WTC11 (cell line): ENCODE measurements at regions not wholly inside any gene's neighbourhood (a gene's known extent, or its start where the extent isn't known, plus 50 kb on each side); places are given as distances from the start of the nearest gene placed in this dataset.

Experiments
- ATAC-seq: fragments of 200-7000 bp; cut with Tn5 transposase; 2 replicates; pipeline ENCODE4 v1.10.0; 2021; ENCODE audit warnings: mild to moderate bottlenecking, moderate library complexity
- CTCF ChIA-PET: fragments of 300-600 bp; sonication (Branson Sonifier 250); formaldehyde crosslinking; loops from one replicate; lab custom pipeline; 2021; ENCODE audit warnings: antibody characterized with exemption; lab: Charles Lee
- POLR2A ChIA-PET: fragments of 350-600 bp; sonication (Branson Sonifier 250); formaldehyde crosslinking; loops from one replicate; lab custom pipeline; 2021; ENCODE audit warnings: antibody characterized with exemption; lab: Charles Lee
- DNase-seq: peaks from one replicate; pipeline ENCODE4 v3.0.0; 2021; ENCODE audit warnings: low spot score
- H3K27ac Mint-ChIP-seq: 2 replicates; pipeline ENCODE4 v1.8.0; 2021; ENCODE audit warnings: mixed read lengths
- H3K27me3 Mint-ChIP-seq: 2 replicates; pipeline ENCODE4 v1.8.0; 2021; ENCODE audit warnings: low read depth, mild to moderate bottlenecking, moderate library complexity, mixed read lengths
- H3K36me3 Mint-ChIP-seq: 2 replicates; pipeline ENCODE4 v1.8.0; 2021; ENCODE audit warnings: mixed read lengths
- H3K4me1 Mint-ChIP-seq: 2 replicates; pipeline ENCODE4 v1.8.0; 2022; ENCODE audit warnings: mixed read lengths
- H3K4me3 Mint-ChIP-seq: 2 replicates; pipeline ENCODE4 v1.8.0; 2021; ENCODE audit warnings: mild to moderate bottlenecking, moderate library complexity, mixed read lengths
- H3K9me3 Mint-ChIP-seq: 2 replicates; pipeline ENCODE4 v1.8.0; 2021; ENCODE audit warnings: mixed read lengths
- AFF4 ChIP-seq: sonication (generic); formaldehyde crosslinking; IDR thresholded peaks from 2 replicates; pipeline ENCODE4 v1.8.1; 2023; ENCODE audit warnings: mild to moderate bottlenecking, missing genetic modification reagents, borderline replicate concordance
- AR ChIP-seq: fragments of 250-450 bp; sonication (Bioruptor Pico); IDR thresholded peaks from 2 replicates; pipeline ENCODE4 v1.9.0; 2021; ENCODE audit warnings: mild to moderate bottlenecking
- CDX4 ChIP-seq: fragments of 250-450 bp; sonication (Bioruptor Pico); IDR thresholded peaks from 2 replicates; pipeline ENCODE4 v1.9.0; 2021; ENCODE audit warnings: moderate library complexity, mild to moderate bottlenecking, inconsistent platforms, borderline replicate concordance
- CREM ChIP-seq: sonication (generic); formaldehyde crosslinking; IDR thresholded peaks from 2 replicates; pipeline ENCODE4 v1.8.1; 2022; ENCODE audit warnings: mild to moderate bottlenecking, missing genetic modification reagents, moderate library complexity
- ESRRA ChIP-seq: sonication (generic); formaldehyde crosslinking; IDR thresholded peaks from 2 replicates; pipeline ENCODE4 v1.8.1; 2022; ENCODE audit warnings: mild to moderate bottlenecking, missing genetic modification reagents, borderline replicate concordance
- ETV6 ChIP-seq: sonication (generic); formaldehyde crosslinking; IDR thresholded peaks from 2 replicates; pipeline ENCODE4 v1.8.1; 2022; ENCODE audit warnings: mild to moderate bottlenecking, missing genetic modification reagents
- FOXP4 ChIP-seq: sonication (generic); formaldehyde crosslinking; IDR thresholded peaks from 2 replicates; pipeline ENCODE4 v1.8.0; 2022; ENCODE audit warnings: mild to moderate bottlenecking, missing genetic modification reagents
- GTF2I ChIP-seq: fragments of 250-450 bp; sonication (Bioruptor Pico); conservative IDR thresholded peaks from 2 replicates; pipeline ENCODE4 v1.4.0; 2021; ENCODE audit warnings: mild to moderate bottlenecking
- JAZF1 ChIP-seq: fragments of 250-450 bp; sonication (Bioruptor Pico); IDR thresholded peaks from 2 replicates; pipeline ENCODE4 v1.9.0; 2021; ENCODE audit warnings: moderate library complexity, mild to moderate bottlenecking, inconsistent platforms
- JUN ChIP-seq: sonication (generic); formaldehyde crosslinking; IDR thresholded peaks from 2 replicates; pipeline ENCODE4 v1.8.0; 2023; ENCODE audit warnings: mild to moderate bottlenecking, missing genetic modification reagents
- MXD4 ChIP-seq: fragments of 250-450 bp; sonication (Bioruptor Pico); IDR thresholded peaks from 2 replicates; pipeline ENCODE4 v1.8.0; 2021; ENCODE audit warnings: mild to moderate bottlenecking, moderate library complexity, borderline replicate concordance
- NR3C1 ChIP-seq: sonication (generic); formaldehyde crosslinking; conservative IDR thresholded peaks from 2 replicates; pipeline ENCODE4 v1.8.1; 2023; ENCODE audit warnings: low read depth, mild to moderate bottlenecking, missing genetic modification reagents
- PRRX2 ChIP-seq: fragments of 250-450 bp; sonication (Bioruptor Pico); IDR thresholded peaks from 2 replicates; pipeline ENCODE4 v1.8.0; 2021; ENCODE audit warnings: mild to moderate bottlenecking
- RORB ChIP-seq: fragments of 250-450 bp; sonication (Bioruptor Pico); IDR thresholded peaks from 2 replicates; pipeline ENCODE4 v1.9.0; 2021; ENCODE audit warnings: mild to moderate bottlenecking
- SMAD4 ChIP-seq: sonication (generic); formaldehyde crosslinking; IDR thresholded peaks from 2 replicates; pipeline ENCODE4 v1.8.0; 2022; ENCODE audit warnings: mild to moderate bottlenecking, missing genetic modification reagents
- TEAD4 ChIP-seq: sonication (generic); formaldehyde crosslinking; IDR thresholded peaks from 2 replicates; pipeline ENCODE4 v1.8.0; 2022; ENCODE audit warnings: mild to moderate bottlenecking, missing genetic modification reagents
- USF2 ChIP-seq: sonication (generic); formaldehyde crosslinking; IDR thresholded peaks from 2 replicates; pipeline ENCODE4 v1.8.1; 2023; ENCODE audit warnings: mild to moderate bottlenecking, missing genetic modification reagents, moderate library complexity
- ZNF263 ChIP-seq: sonication (generic); formaldehyde crosslinking; IDR thresholded peaks from 2 replicates; pipeline ENCODE4 v1.8.1; 2022; ENCODE audit warnings: low read depth, mild to moderate bottlenecking, moderate library complexity, missing genetic modification reagents
- ZNF281 ChIP-seq: sonication (generic); formaldehyde crosslinking; IDR thresholded peaks from 2 replicates; pipeline ENCODE4 v1.8.0; 2023; ENCODE audit warnings: mild to moderate bottlenecking, missing genetic modification reagents
- ZNF416 ChIP-seq: fragments of 250-450 bp; sonication (Bioruptor Pico); IDR thresholded peaks from 2 replicates; pipeline ENCODE4 v1.9.0; 2021; ENCODE audit warnings: mild to moderate bottlenecking, inconsistent platforms
- ZNF423 ChIP-seq: fragments of 250-450 bp; sonication (Bioruptor Pico); IDR thresholded peaks from 2 replicates; pipeline ENCODE4 v2.1.2; 2022; ENCODE audit warnings: mild to moderate bottlenecking, moderate library complexity
- ZSCAN18 ChIP-seq: fragments of 250-450 bp; sonication (Bioruptor Pico); IDR thresholded peaks from 2 replicates; pipeline ENCODE4 v2.1.2; 2022; ENCODE audit warnings: mild to moderate bottlenecking, moderate library complexity

GRCh38 chr18:35861367-35862118 is 110.9 kb upstream of the RMP24 start (continued):
- TF ChIP-seq ETV6 (no peak), ZNF416 (CRISPR knock-in tag) (no peak), SMAD4 (CRISPR knock-in tag) (no peak), JAZF1 (CRISPR knock-in tag) (no peak), RORB (no peak)

GRCh38 chr18:35862119-35862640 is 110.3 kb upstream of the RMP24 start:
- peaks cover 27% of the 10 kb centered on the region for H3K9me3 Mint-ChIP-seq
- POLR2A ChIA-PET = no interaction called here
- DNase-seq = no peak
- H3K27me3 Mint-ChIP-seq = no peaks in the 10 kb centered on the region
- H3K4me1 Mint-ChIP-seq = peaks cover 23% of the 10 kb centered on the region
- peaks cover 20% of the 10 kb centered on the region for H3K36me3 Mint-ChIP-seq
- CTCF ChIA-PET = no interaction called here
- peak; percentile 39; the same call in 1 of the 2 replicates for ATAC-seq
- peak overlapping the region; percentile 83 for H3K27ac Mint-ChIP-seq
- no peak overlapping the region for H3K4me3 Mint-ChIP-seq
- TF ChIP-seq AR (CRISPR knock-in tag) (no peak), ZNF423 (CRISPR knock-in tag) (no peak), AFF4 (no peak), NR3C1 (CRISPR knock-in tag) (no peak), CDX4 (CRISPR knock-in tag) (no peak), ESRRA (CRISPR knock-in tag) (no peak), PRRX2 (CRISPR knock-in tag) (no peak), GTF2I (CRISPR knock-in tag) (no peak), CREM (CRISPR knock-in tag) (no peak), JUN (CRISPR knock-in tag) (no peak), ZNF263 (no peak), USF2 (CRISPR knock-in tag) (no peak), TEAD4 (CRISPR knock-in tag) (no peak), ZSCAN18 (CRISPR knock-in tag) (no peak), FOXP4 (CRISPR knock-in tag) (no peak), MXD4 (CRISPR knock-in tag) (no peak), ZNF281 (CRISPR knock-in tag) (no peak)
